ENCODE measurements at regions not wholly inside any gene's neighbourhood (a gene's known extent, or its start where the extent isn't known, plus 50 kb on each side); places are given as distances from the start of the nearest gene placed in this dataset.

GRCh38 chr13:76800943-76801342 is 85.3 kb downstream of the KCTD12 start:
- TF ChIP-seq POLR2A (IDR thresholded peaks at IDR 0.05; ENCODE audit: low read depth, low read length) = no peak
- no peak for TF ChIP-seq POLR2AphosphoS5 (IDR thresholded peaks at IDR 0.05; ENCODE audit: low read depth, low read length)
